HFF-Myc (cell line): ENCODE measurements at regions not wholly inside any gene's neighbourhood (a gene's known extent, or its start where the extent isn't known, plus 50 kb on each side); places are given as distances from the start of the nearest gene placed in this dataset.
"Not testable (repeated sequence)": the region's sequence is repeated elsewhere in the genome, so short reads cannot be mapped to it uniquely, and the experiment has no call there.

Source experiments
- DNase-seq: peaks from one replicate; pipeline ENCODE4 v3.0.0-alpha.2; 2011; ENCODE audit warnings: low read depth; ENCODE audit errors: extremely low read depth
- H3K4me3 ChIP-seq: replicated peaks from 2 replicates; pipeline ENCODE4 v1.5.1; 2011; ENCODE audit warnings: low read depth, mild to moderate bottlenecking, control low read depth, low read length

DNA sequence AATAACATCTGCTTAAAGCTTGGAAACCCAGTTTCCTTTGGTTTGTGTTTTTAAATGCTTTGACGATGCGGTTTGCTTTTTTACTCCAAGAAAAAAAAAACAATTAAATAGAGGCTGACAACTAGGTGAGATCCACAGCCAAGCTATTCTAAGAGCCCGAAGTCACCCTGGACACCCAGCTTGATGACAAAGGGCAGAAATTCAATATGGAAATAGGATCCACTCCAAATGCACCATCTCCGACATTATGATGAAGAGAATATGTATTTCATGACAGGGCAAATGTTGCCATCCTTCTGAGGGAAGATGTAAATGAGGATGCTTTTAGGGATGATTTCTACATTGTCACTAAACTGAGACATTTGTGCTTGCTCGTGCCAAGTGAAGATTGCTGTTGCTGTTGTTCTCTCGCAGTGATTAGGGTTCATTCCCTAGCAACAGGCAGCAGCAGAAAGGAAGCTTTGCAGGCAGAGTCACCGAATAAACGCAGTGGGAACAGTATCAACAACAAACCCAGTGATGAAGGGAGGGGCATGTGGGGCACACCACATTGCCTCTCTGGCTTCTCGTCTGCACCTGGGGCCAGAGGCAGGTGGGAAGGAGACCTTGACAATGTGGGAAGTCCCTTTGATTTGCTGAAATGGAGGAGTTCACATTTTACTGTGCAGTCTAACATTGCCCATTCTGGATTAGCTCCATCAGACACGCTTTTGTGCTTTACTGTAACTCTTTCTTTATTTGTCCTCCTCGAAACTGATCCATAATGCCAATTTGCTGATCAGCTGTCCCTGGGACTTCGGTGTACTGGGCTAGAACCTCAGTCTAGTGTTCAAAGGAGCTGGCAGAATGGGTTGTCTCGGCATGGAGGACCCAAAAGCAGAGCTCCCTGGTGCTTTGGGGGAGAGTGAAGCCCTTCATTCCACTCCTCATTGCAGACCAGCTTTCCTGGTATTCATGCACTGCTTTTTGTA lies 240.2 kb upstream of the PLGLB2 start:
- not testable (repeated sequence) for H3K4me3 ChIP-seq, DNase-seq

DNA sequence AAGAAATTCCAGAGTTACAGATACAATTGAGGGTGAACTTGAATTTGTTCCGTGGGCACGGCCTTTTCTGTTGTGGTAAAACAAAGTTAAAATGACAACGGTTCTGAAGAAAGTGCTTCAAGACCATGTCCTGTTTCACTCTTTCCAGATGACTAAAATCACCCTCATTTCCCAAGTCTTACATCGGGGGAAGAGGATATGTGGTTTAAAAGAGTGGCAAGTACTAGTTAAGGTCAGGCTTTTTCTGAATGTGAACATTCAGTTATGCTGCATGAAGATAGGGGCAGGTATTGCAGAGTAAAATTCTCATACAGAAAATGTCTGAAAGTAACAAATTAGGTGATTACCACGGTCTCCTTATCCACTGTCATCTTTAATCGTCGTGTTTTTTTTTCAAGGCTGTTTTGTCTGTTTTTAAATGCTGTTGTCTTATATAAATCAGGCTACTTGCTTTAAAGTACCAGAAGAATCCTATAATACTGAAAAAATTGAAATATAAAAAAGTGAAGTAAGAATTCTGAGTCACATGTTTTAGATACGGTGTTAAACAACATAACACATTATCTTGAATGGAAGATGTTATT lies 236.6 kb upstream of the PLGLB2 start:
- DNase-seq, H3K4me3 ChIP-seq: not testable (repeated sequence)

DNA sequence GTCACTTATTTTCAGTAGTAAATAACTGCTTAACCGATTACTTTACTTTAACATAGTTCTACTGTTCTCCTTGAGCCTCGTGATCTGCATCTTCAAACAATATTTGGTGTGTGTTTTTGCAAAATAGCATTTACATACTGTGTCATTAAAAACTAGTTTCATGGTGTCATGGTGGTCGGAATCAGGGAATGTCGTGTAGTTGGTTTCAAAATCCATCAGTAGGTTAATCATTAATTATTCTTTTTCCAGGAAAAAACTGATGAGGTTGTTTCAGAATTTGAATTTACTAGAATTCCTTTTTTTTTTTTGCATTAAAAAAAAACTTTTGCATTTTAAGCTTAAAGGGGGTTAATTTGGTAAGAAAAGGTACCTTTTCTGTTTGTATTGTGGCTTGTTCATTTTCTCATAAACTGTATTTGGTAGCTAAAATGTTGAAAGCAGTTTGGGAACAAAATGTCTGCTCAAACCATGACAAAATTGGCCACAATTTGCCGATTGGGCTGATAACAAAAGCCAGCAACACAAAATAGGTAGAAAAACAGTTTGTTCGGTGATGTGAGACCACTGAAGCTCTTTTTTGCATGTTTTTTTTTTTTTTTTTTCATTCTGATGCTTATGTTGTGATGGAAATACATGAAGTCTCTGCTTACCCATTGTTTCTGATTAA lies 234.9 kb upstream of the PLGLB2 start:
- H3K4me3 ChIP-seq, DNase-seq: not testable (repeated sequence)

DNA sequence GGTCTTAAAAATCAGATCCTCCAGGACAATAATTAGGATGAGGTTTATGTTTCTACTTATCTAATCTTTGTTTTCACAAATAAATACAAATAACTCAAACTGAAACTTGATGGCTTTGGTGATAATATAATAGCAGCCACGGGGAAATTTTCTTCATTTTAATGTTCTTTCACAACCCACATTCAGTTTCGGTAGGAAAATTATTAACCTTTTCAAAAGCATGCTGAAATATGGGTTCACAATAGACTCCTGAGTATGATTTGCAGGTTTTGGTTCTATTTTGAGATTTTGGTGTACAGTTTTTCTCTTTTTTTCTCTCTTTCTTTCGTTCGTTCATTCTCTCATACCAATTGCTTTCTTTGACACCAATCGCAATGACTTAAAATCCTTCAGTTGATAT lies 233.9 kb upstream of the PLGLB2 start:
- H3K4me3 ChIP-seq, DNase-seq: not testable (repeated sequence)

DNA sequence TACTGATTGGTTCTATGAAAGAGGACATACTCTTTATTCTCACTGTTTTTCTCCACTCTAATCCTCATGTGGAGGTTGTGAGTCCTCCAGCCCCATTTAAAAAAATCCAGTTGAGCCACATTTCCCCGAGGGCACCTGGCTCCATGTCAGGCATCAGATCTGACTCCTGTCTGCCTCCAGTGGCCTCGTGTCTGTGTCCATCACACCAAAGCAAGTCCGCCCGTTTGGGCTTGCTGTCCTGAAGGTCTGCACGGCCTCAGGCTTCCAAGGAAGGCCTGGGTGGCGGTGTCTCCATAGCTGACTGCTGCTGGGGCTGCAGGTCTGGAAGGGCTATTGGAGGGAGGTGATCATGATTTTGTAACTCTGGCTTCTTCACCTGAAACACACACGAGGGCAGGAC lies 233.4 kb upstream of the PLGLB2 start:
- DNase-seq, H3K4me3 ChIP-seq: not testable (repeated sequence)

DNA sequence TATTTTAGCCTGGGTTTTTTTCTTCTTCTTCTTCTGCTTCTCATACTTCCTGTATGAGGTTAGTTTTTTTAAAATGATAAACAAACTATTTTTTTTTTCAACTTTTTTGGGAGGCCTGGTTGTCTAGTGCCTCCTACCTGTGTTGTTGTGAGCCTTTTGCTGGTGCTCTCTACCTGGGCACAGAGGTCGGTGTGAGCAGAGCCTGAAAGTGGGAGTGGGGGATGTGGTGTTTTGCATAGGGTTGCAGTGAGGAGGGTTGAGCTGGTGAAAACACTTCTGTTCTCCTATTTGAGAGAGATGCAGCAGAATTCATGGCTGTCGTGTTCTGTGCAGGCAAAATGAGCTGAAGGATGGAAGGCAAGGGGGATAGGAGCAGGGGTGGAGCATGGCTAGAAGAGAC lies 232.7 kb upstream of the PLGLB2 start:
- H3K4me3 ChIP-seq, DNase-seq: not testable (repeated sequence)

DNA sequence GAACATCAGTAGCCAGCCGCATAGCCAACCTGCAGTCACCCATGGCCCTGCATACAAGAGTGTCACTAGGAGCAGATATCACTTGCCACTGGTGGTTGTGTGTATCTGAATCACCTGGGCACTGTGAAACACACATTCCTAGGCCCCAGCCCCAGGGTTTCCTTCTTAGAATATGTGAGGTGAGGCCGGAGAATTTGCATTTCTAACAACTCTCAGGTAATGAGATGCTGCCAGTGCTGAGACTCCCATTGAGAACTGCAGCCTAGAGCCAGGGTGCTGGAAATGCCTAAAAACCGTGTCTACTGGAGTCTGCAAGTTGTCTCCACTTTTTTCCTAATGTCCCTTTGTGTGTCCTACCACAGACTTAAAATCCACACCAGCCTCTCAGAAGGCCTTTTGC lies 232.0 kb upstream of the PLGLB2 start:
- DNase-seq, H3K4me3 ChIP-seq: not testable (repeated sequence)

DNA sequence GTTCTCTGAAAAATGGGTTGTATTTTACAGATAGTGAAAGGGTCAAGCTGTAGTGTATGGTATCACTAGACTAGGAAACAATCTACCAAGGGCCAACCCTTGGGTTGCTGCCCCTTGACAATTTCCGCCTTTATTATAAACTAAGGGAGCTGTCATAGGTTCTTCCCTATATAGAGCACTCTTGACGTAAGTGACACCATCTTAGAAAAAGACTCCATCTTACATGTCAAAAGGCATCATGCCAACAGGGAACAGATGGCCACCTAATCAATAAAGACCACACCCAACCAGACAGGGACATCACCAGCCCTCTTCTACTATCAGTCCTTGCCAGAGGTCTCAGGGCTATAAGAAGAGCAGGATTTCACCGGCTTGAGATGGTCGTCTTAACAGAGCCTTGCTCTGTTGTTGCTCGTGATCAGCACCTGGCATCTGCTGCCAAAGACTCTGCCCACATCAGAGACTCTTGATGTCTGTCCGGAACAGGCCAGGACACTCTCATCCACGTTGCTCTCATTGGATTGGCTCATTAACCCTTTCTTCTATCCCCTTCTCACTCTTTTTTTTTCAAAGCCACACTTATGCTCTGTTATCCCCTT lies 231.4 kb upstream of the PLGLB2 start:
- not testable (repeated sequence) for H3K4me3 ChIP-seq, DNase-seq

DNA sequence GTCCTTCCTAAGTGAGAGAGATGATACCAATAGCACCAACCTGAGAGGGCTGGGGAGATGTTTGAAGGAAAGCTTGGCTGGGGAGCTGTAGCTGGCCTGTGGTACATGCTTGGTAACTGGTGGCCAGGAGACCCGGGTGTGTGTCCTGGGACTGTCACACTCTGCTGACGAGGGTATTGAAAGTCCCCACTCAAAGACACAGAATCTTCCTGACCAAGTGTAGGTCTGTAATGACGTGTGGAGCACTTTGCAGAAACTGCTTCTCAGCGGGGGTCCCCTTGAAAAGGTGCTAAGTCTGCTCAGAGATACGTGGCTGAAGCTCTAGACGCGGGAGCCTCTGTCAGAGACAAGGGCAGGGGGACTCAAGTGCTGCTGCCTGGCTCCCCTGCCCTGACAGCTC lies 230.4 kb upstream of the PLGLB2 start:
- not testable (repeated sequence) for DNase-seq, H3K4me3 ChIP-seq

DNA sequence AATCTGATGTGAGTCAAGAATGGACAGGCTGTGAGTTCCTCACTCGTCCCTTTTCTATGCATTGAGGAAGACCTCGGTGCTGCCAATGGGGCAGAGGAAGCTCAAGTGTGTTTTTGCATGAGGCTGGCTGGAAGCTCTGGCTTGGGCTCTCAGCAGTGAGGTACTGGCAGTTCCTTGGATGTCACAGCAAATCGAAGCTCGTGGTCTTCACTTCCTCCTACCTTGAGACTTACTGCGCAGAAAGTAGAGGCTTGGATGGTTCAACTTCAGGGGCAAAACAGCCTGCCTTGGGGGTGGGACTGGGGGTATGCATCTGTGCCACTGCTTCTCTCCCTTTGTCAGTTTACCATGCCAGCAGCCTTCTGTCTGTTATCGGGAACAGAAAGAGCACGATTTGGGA lies 229.8 kb upstream of the PLGLB2 start:
- not testable (repeated sequence) for DNase-seq, H3K4me3 ChIP-seq

DNA sequence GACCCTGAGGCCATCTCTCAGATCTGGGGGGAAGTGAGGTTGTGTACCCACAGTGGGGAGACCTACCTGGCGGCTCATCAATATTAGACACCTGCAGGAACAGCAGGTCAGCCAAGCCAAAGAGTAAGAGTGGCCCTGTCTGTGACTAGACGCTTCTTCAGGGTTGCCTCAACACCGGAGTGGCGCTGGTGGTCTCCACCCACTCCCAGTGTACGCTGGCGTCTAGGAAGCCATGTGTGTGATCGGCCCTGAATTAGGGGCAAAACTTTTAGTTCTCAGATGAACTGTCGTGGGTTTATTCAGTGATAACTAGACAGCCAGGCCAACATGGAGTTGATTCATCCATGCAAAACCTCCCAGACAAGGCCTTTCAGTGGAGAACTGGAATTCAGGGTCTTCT lies 229.3 kb upstream of the PLGLB2 start:
- not testable (repeated sequence) for H3K4me3 ChIP-seq, DNase-seq

DNA sequence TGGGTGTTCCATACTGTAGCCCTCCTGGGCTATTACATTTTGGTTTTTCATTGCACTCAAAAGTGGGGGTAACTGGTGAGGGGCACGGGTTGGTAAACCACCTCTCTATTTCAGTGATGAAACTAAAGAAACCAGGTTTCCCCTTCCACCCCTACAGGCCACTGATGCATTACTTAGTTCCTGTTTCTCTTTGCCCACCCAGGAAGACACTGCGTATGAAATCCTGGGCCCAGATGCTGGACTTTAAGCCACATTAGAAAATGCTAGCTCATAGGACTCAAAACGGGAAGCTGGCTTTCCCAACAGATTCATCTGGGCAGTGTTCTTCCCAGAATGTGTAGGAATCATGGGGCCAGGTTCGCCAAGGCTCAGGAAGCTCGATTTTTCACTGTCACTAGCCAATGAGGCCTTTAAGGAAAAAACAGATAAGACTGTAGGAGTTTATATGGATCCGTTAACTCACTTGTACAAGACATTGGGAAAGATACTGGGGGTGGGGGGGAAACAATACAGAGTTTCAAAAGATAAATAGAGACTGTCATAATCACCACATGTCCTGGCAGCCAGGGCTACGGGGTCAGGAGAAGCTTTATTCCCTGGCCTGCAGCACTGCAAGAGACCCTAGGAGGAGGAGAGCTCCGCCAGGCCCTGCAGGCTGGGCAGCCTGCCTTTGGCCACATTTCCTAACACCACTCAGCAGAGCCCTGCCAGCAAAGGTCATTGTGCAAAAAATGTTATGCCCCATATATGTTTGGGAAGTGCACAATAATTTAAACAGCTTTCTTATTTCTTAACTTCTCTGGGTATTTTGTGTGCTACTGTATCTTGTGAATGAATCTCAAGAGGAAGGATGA lies 228.5 kb upstream of the PLGLB2 start:
- not testable (repeated sequence) for H3K4me3 ChIP-seq, DNase-seq

DNA sequence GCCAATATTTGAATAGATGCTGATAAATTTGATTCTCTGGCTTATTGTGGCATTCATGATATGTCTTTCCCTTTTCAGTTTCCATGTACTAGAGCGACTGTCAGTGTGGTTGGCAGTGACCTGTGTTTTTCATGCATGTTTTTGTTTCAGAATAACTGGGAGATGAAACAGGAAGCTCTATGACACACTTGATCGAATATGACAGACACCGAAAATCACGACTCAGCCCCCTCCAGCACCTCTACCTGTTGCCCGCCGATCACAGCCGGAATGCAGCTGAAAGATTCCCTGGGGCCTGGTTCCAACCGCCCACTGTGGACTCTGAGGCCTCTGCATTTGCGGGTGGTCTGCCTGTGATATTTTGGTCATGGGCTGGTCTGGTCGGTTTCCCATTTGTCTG lies 226.8 kb upstream of the PLGLB2 start:
- not testable (repeated sequence) for DNase-seq, H3K4me3 ChIP-seq

DNA sequence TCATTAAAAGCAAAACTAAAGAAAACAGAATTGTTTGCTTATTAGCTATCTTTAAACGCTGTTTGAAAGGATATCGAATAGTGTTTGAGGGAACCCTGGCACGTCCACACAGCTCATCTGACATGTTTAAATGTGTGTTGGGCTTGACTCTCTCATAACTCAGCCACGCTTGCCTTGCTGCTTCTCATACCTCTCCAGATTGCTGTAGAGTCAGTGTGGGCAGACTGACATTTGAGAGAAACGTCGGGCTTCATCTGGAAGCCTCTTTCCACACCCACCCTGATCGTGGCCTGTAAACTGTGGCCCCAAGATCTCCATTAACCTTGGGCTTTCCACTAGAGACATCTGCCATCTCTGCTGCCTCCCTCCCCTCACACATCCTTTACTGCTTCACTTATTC lies 226.4 kb upstream of the PLGLB2 start:
- DNase-seq, H3K4me3 ChIP-seq: not testable (repeated sequence)

DNA sequence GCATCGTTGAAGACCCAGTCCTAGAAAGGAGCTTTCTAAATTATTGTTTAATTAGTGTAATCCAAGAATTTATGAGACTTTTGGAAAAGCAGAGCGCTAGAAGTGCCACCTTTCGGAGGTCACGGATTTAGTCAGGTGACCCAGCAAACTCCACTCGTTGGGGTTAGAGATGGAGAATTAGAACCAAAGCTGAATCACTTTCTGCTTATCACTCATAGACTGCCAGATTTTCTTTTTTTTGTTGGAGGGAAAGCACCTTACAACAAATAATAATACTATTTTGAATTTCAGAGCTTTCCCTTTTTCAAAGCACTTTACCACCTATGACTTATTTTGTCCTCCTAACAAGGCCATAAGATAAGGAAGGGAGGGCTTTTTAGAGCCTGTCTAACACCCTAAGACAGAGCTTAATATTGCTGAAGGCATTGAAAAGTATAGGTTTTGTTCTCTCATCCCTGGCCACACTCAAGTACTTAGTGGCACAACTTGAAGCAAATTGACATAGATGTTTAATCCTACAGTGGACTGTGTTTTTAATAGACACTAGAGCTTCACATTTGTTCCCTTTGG lies 223.2 kb upstream of the PLGLB2 start:
- not testable (repeated sequence) for H3K4me3 ChIP-seq, DNase-seq

DNA sequence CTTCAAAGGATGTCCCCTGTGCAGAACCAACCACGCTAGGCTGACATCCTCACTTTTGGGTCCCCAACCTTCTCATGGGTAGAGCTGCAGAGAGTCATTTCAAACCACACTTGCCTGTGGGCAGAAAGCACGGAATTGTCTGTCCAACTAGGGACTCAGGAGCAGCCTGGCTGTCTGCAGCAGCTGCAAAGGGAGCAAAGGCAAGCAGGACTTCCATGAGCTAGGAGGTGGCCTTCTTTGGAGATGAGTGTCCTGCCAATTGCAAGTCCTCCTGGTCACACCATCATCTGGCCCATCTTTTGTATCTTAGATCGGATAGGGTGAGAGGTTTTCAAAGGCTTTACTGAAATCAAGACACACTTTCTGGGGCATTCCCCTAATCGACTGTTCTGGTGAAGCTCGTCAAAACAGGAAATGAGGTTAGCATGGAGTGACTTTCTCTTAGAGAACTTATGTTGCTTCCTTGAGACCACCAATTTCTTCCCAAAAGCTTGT lies 222.3 kb upstream of the PLGLB2 start:
- not testable (repeated sequence) for H3K4me3 ChIP-seq, DNase-seq

DNA sequence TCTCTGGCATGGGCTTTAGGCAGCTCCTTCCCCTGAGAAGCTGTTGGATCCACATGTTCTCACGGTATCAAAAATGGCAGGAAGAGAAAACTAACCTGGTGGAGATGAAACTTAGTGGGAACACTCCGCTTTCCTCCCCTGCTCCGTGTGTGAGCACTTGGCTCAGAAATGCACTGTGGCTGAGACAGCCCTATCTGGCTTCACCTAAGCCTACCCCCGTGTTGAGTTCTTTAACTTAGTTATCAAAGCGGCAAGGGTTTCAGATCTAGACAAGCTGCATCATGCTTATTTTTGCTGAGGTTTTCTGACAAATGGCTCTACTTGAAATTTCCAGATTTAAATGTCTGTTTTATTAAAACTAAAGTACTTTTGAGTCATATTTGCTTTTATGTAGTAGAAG lies 221.6 kb upstream of the PLGLB2 start:
- not testable (repeated sequence) for H3K4me3 ChIP-seq

More for the DNA sequence above, 221.6 kb upstream of the PLGLB2 start:
- not testable (repeated sequence) for DNase-seq
